Muscle of arm (tissue), 1 donor: ENCODE measurements at regions not wholly inside any gene's neighbourhood (a gene's known extent, or its start where the extent isn't known, plus 50 kb on each side); places are given as distances from the start of the nearest gene placed in this dataset.

Experiments
- DNase-seq: peaks from one replicate; pipeline ENCODE4 v3.0.0-alpha.2; 2013

GRCh38 chr3:159170436-159171003, 368.7 kb downstream of the MFSD1 start:
- no peak for DNase-seq

GRCh38 chr3:159171333-159171732, 369.5 kb downstream of the MFSD1 start:
- DNase-seq: no peak

GRCh38 chr3:159172473-159172872, 370.6 kb downstream of the MFSD1 start:
- DNase-seq: no peak

GRCh38 chr3:159174715-159175692, 373.1 kb downstream of the MFSD1 start:
- DNase-seq: no peak

DNA sequence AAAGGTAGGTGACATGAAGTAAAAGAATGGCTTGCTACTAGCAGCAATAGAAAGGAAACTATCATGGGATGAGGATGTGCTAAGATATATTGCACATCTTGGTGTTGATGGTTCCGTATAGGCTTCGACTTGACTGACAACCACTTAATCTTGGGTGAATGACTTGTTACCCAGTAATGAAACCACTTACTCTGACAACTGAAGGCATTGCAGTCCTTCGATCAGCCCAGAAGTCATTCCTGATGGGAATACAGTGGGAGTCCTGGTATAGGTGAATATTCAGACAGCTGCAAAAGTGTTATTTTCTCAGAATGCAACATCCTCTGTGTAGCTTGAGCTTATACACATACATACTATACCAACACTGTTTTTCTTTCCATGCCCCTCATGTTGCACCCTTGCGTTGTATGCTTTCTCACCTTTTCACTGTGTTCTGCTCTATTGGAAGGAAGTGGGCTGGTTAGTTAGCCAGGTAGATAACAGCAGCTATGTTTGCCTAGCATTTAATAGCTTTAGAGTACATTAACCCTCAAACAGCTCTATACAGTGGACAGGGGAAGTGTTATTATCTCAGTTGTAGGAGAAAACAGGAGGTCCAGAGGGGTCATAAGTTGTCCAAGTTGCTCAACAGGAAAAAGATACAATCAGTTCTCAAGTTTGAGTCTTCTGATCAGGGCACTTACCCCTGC, 376.5 kb downstream of the MFSD1 start:
- DNase-seq: no peak

DNA sequence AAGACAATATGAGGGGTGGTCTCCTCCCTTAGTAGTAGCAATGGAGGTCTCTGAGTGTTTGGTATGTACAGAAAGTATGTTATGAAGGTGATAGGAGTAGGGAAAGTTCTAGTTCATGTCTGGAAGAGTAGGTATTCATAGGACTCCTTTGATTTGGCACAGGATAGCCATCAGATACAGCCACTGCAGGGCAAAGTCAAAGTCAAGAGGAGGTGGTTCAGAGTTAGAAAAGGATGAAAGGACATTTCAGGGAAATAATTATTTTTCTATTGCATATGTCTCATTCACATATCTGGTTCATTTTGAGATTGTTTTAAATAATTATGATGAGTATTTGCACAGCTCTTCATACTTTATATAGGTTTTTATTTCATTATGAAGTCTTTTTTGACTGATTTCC, 381.1 kb downstream of the MFSD1 start:
- DNase-seq: no peak

GRCh38 chr3:159185443-159186050, 383.7 kb downstream of the MFSD1 start:
- no peak for DNase-seq

GRCh38 chr3:159186581-159186980, 384.7 kb downstream of the MFSD1 start:
- DNase-seq: no peak

- no peak for DNase-seq
These were observed 385.4 kb downstream of the MFSD1 start for GRCh38 chr3:159187232-159187631.

DNA sequence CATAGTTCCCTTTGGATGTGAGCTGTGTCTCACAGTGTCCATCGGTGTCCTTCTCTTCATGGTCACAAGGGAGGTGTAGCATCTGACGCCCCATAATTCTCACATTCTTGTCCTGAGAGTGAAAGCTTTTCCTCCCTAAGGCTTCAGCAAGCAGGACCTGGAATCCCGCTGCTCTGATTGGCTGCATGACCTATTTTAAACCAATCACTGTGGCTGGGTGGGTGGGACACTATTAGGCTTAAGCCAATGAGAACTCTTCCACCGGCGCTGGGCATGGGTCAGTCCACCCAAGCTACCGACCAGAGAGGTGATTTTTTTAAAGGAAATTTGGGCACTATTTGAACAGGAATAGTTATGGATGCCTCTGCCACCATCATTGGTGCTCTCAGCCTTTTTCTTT, 385.9 kb downstream of the MFSD1 start:
- no peak for DNase-seq

DNA sequence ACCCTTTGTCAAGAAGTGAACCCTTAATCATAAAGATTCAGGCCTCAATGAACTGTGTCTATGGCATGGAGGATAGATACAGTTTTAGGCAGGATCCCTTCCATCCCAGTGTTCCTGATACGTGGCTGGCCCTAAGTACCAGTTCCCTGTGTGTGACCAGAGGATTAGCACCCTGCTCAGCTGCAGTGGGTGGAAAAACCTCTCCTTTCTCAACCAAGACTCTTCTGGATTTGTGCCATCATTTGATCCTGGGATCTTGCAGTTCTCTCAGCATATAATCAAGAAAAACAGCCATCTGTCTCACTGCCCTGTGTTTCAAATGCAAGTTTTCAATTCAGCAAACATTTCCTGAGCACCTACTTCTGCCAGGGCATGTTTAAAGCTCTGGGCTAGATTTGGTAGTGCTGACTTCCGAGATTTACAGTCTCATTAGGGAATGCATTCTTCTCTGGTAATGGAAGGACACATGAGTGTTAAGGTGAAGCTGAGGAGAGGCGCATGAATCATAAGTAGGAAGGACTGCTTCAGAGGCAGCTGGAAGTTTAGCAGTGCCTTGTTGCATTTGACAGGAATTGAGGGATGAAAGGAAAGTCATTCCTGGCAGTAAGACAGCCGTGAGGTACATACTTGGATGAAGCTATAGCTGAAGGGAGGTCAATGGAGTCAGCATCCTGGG, 388.3 kb downstream of the MFSD1 start:
- DNase-seq: no peak

GRCh38 chr3:159191447-159191846, 389.6 kb downstream of the MFSD1 start:
- no peak for DNase-seq

DNA sequence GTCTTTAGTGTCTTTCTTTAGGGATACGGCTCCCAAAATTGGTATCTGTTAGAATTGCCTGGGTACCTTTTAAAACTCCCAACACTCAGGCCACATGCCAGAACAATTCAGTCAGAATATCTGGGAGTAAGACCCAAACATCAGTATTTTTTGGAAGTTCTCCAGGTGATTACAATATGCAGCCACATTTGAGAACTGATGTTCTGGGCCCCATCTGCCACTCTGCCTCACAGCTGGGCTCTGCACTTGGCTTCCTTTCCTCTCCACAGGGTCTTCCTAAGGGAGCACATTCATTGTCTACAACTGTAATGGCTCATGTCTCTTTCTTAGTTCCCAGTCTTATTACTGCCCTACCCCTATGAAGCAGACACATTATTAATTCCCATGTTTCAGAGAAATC, 394.5 kb downstream of the MFSD1 start:
- no peak for DNase-seq

GRCh38 chr3:159200176-159200575, 398.3 kb downstream of the MFSD1 start:
- DNase-seq: no peak

DNA sequence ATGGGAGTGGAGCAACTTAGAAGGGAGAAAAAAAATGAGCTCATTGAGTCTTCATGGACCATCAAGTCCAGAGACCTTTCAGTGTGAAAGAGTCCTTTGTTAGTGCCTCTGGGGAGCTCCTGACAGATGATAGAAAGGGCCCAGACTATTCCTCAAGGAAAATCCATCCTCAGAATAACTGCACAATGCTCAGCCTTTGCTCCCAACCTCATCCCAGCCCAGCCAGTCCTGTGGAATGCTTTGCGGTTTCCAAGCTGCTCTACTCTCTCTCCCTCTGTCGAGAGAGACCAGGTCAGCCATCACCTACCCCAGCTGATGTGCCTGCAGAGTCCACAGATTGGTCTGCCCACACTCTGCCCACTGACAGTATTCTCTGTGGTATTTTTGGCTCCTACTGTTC, 406.2 kb downstream of the MFSD1 start:
- DNase-seq: no peak

DNA sequence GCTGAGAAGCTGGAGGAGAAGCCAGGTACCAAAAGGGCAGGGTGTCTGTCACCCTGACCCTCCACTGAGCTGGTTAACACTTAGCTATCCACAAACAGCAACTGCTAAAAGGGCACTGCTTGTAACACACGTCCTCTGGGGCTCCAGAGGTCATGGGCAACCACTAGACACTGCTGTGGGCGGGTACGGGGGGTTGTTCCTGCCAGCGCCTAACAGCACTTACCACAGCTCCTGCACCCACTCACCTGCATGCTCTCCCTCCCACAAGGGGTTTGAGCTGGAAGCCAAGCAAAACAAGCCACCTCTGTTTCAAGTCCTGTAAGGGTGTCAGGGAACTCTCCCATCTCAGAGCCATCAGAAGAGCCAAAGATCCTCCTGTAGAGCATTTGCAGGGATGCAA, 407.6 kb downstream of the MFSD1 start:
- DNase-seq: no peak

GRCh38 chr3:159210336-159210735, 408.5 kb downstream of the MFSD1 start:
- no peak for DNase-seq

- no peak for DNase-seq
These were observed 414.5 kb downstream of the MFSD1 start for GRCh38 chr3:159216311-159216710.

- DNase-seq: no peak
These were observed 417.4 kb downstream of the MFSD1 start for GRCh38 chr3:159219231-159219630.

DNA sequence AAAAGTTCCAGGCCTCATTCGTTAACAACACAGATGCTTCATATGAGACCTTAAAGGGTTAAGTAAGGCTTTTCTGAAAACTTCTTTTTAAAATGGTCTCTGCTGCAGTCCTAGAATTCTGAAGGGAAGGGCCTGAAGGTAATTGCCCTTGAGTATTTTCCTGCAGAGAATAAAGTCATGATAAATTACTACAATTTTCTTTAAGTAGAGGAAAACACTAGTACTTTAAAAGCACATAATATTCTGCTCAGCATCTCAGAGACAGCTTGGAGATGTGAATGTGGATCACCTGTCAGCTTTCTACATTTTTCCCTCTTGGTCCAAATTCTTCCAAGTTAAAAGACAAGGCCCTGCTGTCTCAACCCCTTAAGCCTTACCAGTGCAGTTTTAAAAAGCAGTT, 419.5 kb downstream of the MFSD1 start:
- no peak for DNase-seq

DNA sequence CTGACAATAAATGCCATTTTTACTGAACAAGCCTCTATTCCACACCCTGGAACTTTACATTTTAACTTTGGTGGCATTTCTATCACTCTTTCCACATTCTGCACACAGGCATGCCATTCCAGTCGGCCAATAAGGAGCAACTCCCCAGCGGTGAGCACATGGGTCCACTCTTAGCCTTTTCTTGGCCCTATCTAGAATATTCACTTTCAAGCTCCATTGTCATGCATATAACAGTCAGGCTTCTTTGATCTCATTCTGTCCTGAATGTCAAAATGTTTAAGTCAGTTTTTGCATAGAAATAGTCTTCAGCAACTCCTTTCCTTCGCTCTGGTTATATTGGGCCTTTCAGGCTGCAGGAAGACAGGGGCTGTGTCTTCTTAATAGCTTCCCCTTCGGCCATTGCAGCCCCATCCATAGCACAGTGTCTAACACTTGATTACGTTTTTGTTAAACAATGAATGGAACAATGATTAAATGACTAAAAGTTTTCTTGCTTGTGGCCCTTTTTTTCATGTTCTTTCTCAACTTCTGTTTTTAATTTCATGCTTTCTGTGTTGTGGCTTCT, 427.3 kb downstream of the MFSD1 start:
- no peak for DNase-seq
